ENCODE measurements at regions not wholly inside any gene's neighbourhood (a gene's known extent, or its start where the extent isn't known, plus 50 kb on each side); places are given as distances from the start of the nearest gene placed in this dataset.

GRCh38 chr2:59703796-59704195, 849.7 kb downstream of the BCL11A start:
- FAIRE-seq, result no peak

GRCh38 chr2:59702026-59702425, 851.4 kb downstream of the BCL11A start:
- FAIRE-seq, result no peak

- FAIRE-seq, result no peak
Observed at GRCh38 chr2:59701271-59701994, 852.0 kb downstream of the BCL11A start.

GRCh38 chr2:59694176-59694575, 859.3 kb downstream of the BCL11A start:
- no peak for FAIRE-seq

GRCh38 chr2:59693231-59693959, 860.1 kb downstream of the BCL11A start:
- FAIRE-seq, result peak; percentile 53

GRCh38 chr2:59691518-59692190, 861.8 kb downstream of the BCL11A start:
- no peak for FAIRE-seq

- no peak for FAIRE-seq
Observed at GRCh38 chr2:59690849-59691248, 862.6 kb downstream of the BCL11A start.

- FAIRE-seq, result no peak
Observed at GRCh38 chr2:59684771-59685166, 868.7 kb downstream of the BCL11A start.

- FAIRE-seq, result no peak
Observed at GRCh38 chr2:59684116-59684770, 869.2 kb downstream of the BCL11A start.

GRCh38 chr2:59680863-59681262, 872.6 kb downstream of the BCL11A start:
- FAIRE-seq, result no peak

GRCh38 chr2:59677158-59677557, 876.3 kb downstream of the BCL11A start:
- no peak for FAIRE-seq

GRCh38 chr2:59674100-59674499, 879.4 kb downstream of the BCL11A start:
- FAIRE-seq, result no peak

GRCh38 chr2:59665021-59665420, 888.4 kb downstream of the BCL11A start:
- FAIRE-seq, result no peak

- FAIRE-seq, result no peak
Observed at GRCh38 chr2:59662127-59662861, 891.2 kb downstream of the BCL11A start.

- FAIRE-seq, result no peak
Observed at GRCh38 chr2:59660262-59660661, 893.2 kb downstream of the BCL11A start.

GRCh38 chr2:59658906-59659635, 894.4 kb downstream of the BCL11A start:
- no peak for FAIRE-seq

GRCh38 chr2:59655809-59656208, 897.6 kb downstream of the BCL11A start:
- no peak for FAIRE-seq

- no peak for FAIRE-seq
Observed at GRCh38 chr2:59654710-59655109, 898.7 kb downstream of the BCL11A start.

- FAIRE-seq, result no peak
Observed at GRCh38 chr2:59653164-59653563, 900.3 kb downstream of the BCL11A start.

- no peak for FAIRE-seq
Observed at GRCh38 chr2:59630789-59631188, 922.7 kb downstream of the BCL11A start.

- FAIRE-seq, result no peak
Observed at GRCh38 chr2:59627599-59627998, 925.9 kb downstream of the BCL11A start.

Measured in TTC549 (cell line).